ENCODE measurements at regions not wholly inside any gene's neighbourhood (a gene's known extent, or its start where the extent isn't known, plus 50 kb on each side); places are given as distances from the start of the nearest gene placed in this dataset.

- DNase-seq (ENCODE audit: low read depth in 2 of 2): no peak
Observed at GRCh38 chr22:23410411-23410810, 169.7 kb downstream of the IGLL1 start.

- no peak for DNase-seq (ENCODE audit: low read depth in 2 of 2)
Observed at GRCh38 chr22:23409976-23410375, 170.1 kb downstream of the IGLL1 start.

GRCh38 chr22:23408321-23408720 lies 171.8 kb downstream of the IGLL1 start:
- DNase-seq (ENCODE audit: low read depth in 2 of 2): no peak

GRCh38 chr22:23405366-23405851 lies 174.7 kb downstream of the IGLL1 start:
- no peak for DNase-seq (ENCODE audit: low read depth in 2 of 2)

GRCh38 chr22:23404689-23405365 lies 175.3 kb downstream of the IGLL1 start:
- peak; percentile 22 to 41 for DNase-seq (ENCODE audit: low read depth in 2 of 2)

- DNase-seq (ENCODE audit: low read depth in 2 of 2): no peak
Observed at GRCh38 chr22:23403720-23404688, 176.1 kb downstream of the IGLL1 start.

GRCh38 chr22:23403152-23403719 lies 176.9 kb downstream of the IGLL1 start:
- no peak for DNase-seq (ENCODE audit: low read depth in 2 of 2)

GRCh38 chr22:23402275-23403151 lies 177.6 kb downstream of the IGLL1 start:
- DNase-seq (ENCODE audit: low read depth in 2 of 2): peak; percentile 37 to 66

- DNase-seq (ENCODE audit: low read depth in 2 of 2): no peak
Observed at GRCh38 chr22:23401910-23402274, 178.2 kb downstream of the IGLL1 start.

- DNase-seq (ENCODE audit: low read depth in 2 of 2): no peak
Observed at GRCh38 chr22:23401111-23401909, 178.8 kb downstream of the IGLL1 start.

- DNase-seq (ENCODE audit: low read depth in 2 of 2): no peak
Observed at GRCh38 chr22:23400286-23400981, 179.7 kb downstream of the IGLL1 start.

- DNase-seq (ENCODE audit: low read depth in 2 of 2): no peak
Observed at GRCh38 chr22:23399367-23400285, 180.5 kb downstream of the IGLL1 start.

GRCh38 chr22:23398701-23399366 lies 181.3 kb downstream of the IGLL1 start:
- no peak for DNase-seq (ENCODE audit: low read depth in 2 of 2)

GRCh38 chr22:23397613-23398567 lies 182.2 kb downstream of the IGLL1 start:
- no peak for DNase-seq (ENCODE audit: low read depth in 2 of 2)

- DNase-seq (ENCODE audit: low read depth in 2 of 2): no peak
Observed at GRCh38 chr22:23397008-23397612, 183.0 kb downstream of the IGLL1 start.

- DNase-seq (ENCODE audit: low read depth in 2 of 2): no peak
Observed at GRCh38 chr22:23396362-23397007, 183.6 kb downstream of the IGLL1 start.
